Lung (tissue), 11 donors: ENCODE measurements at regions not wholly inside any gene's neighbourhood (a gene's known extent, or its start where the extent isn't known, plus 50 kb on each side); places are given as distances from the start of the nearest gene placed in this dataset.
A peak's percentile ranks its signal among the peaks of the same experiment; 100 is the strongest.

Experiments used
- ATAC-seq: fragments of 200-7000 bp; cut with Tn5 transposase; one replicate; pipeline ENCODE4 v1.9.1; 2020; ENCODE audit warnings: moderate number of reproducible peaks; ENCODE audit not compliant: insufficient read depth, low FRiP score
- DNase-seq, 3 donors: peaks; one replicate each; pipeline ENCODE4 v3.0.0-alpha.2; 2013 to 2017
- H3K27ac ChIP-seq, 2 donors: one replicate each; pipeline ENCODE4 v1.5.1; 2013; ENCODE audit warnings: mild to moderate bottlenecking in 2 of 2, moderate library complexity in 2 of 2, control low read depth in 1 of 2, inconsistent platforms in 1 of 2, low read depth in 1 of 2, low read length in 1 of 2
- H3K27me3 ChIP-seq, 3 donors: one replicate each; pipeline ENCODE4 v1.5.1; 2013; ENCODE audit warnings: low read length in 2 of 3; ENCODE audit not compliant: control insufficient read depth in 3 of 3, insufficient read depth in 3 of 3
- H3K36me3 ChIP-seq, 4 donors: one replicate each; pipeline ENCODE4 v1.5.1; 2013; ENCODE audit warnings: low read length in 4 of 4, mild to moderate bottlenecking in 1 of 4, moderate library complexity in 1 of 4; ENCODE audit not compliant: control insufficient read depth in 4 of 4, insufficient read depth in 4 of 4
- H3K4me1 ChIP-seq, 5 donors: one replicate each; pipeline ENCODE4 v1.5.1; 2013; ENCODE audit warnings: low read length in 5 of 5, mild to moderate bottlenecking in 2 of 5, moderate library complexity in 1 of 5; ENCODE audit not compliant: control insufficient read depth in 5 of 5, insufficient read depth in 5 of 5
- H3K4me3 ChIP-seq: one replicate; pipeline ENCODE4 v1.5.1; 2013; ENCODE audit warnings: mild to moderate bottlenecking, control low read depth, moderate library complexity
- H3K9ac ChIP-seq, 2 donors: one replicate each; pipeline ENCODE4 v1.5.1; 2013; ENCODE audit warnings: low read length in 2 of 2, control low read depth in 1 of 2; ENCODE audit not compliant: insufficient read depth in 1 of 2
- H3K9me3 ChIP-seq, 4 donors: one replicate each; pipeline ENCODE4 v1.5.1; 2013; ENCODE audit warnings: low read length in 3 of 4, mild to moderate bottlenecking in 1 of 4, moderate library complexity in 1 of 4; ENCODE audit not compliant: control insufficient read depth in 4 of 4, insufficient read depth in 3 of 4
- WGBS, 2 donors: extraction: QIAGEN DNeasy Blood & Tissue Kit; methylation state at CpG; one replicate each; pipeline ENCODE4 v1.1.7; 2013; 5-methylcytosine and 5-hydroxymethylcytosine counted together
- TF ChIP-seq, protein P1 (sequence below): IDR thresholded peaks from 2 replicates; pipeline ENCODE4 v1.5.1; 2012; ENCODE audit warnings: mild to moderate bottlenecking; ENCODE audit errors: control extremely low read depth, extremely low read depth
- donor health status: control.
- donor health status: control.
- donor health status: Bipolar disorder and iron deficiency.
- donor health status: healthy.
- donor health status: DM: yes; HTN: yes; CAD: no.

DNA sequence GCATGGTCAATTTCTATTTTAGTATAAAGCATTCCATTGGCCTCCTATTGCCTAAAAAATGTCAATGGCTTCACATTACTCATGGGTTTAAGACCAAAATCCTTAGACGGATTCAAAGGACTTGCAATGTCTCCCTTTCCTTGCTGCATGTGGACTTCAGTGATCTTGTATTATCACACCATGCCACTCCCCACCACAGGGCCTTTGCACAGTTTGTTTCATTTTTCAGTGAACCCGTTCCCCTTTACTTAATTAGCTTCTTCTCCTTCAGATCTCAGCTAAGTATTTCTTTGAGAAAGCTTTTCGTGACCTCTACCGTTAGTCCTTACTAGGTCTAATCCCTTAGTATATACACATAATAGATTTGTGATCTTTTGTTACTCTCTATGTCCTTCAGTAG, 269.7 kb downstream of the FAM76B start:
- Histone ChIP-seq H3K9ac (no peak overlapping the region), H3K27ac (no peak overlapping the region), H3K4me1 (peaks cover 0 to 25% (median 13%) of the 10 kb centered on the region in 5 donors), H3K36me3 (no peaks in the 10 kb centered on the region), H3K27me3 (no peaks in the 10 kb centered on the region), H3K4me3 (no peak overlapping the region), H3K9me3 (peaks cover 0 to 1% (median 0%) of the 10 kb centered on the region in 4 donors)
- no peak for ATAC-seq
- WGBS, 2 donors, result 97 to 99% methylated on average over 4 of the region's 4 CpGs
- TF ChIP-seq, protein P1, sequence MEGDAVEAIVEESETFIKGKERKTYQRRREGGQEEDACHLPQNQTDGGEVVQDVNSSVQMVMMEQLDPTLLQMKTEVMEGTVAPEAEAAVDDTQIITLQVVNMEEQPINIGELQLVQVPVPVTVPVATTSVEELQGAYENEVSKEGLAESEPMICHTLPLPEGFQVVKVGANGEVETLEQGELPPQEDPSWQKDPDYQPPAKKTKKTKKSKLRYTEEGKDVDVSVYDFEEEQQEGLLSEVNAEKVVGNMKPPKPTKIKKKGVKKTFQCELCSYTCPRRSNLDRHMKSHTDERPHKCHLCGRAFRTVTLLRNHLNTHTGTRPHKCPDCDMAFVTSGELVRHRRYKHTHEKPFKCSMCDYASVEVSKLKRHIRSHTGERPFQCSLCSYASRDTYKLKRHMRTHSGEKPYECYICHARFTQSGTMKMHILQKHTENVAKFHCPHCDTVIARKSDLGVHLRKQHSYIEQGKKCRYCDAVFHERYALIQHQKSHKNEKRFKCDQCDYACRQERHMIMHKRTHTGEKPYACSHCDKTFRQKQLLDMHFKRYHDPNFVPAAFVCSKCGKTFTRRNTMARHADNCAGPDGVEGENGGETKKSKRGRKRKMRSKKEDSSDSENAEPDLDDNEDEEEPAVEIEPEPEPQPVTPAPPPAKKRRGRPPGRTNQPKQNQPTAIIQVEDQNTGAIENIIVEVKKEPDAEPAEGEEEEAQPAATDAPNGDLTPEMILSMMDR, result no peak
- no peak for DNase-seq

DNA sequence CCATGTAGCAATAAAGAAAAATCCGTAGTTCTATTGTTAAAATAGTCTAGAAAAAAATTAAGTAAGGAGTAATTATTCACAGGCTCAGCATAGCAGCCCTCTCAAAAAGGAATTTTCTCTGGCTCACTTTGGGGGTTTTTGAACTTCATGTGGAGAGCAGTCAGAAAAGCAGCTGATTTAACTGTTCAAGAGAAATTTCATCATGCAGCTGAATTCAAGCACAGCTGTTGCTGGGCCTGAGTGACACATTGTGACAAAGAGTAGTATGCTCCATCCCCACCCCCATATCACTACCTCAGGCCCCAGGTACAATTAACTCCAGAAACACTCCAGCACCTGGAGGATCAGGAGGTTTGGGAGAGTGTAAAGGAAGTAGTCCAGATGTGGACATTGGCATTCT, 272.1 kb downstream of the FAM76B start:
- peaks cover 0 to 1% (median 0%) of the 10 kb centered on the region in 4 donors for H3K9me3 ChIP-seq
- no peaks in the 10 kb centered on the region for H3K36me3 ChIP-seq
- ATAC-seq (no peak), DNase-seq (peak; percentile 21 to 81 (median 61))
- H3K9ac ChIP-seq, result no peak overlapping the region
- H3K27me3 ChIP-seq, result no peaks in the 10 kb centered on the region
- H3K4me3 ChIP-seq, result no peak overlapping the region
- H3K4me1 ChIP-seq, result peaks cover 0 to 19% (median 6%) of the 10 kb centered on the region in 5 donors
- TF ChIP-seq, protein P1, result no peak
- no peak overlapping the region for H3K27ac ChIP-seq
- WGBS, 2 donors, result 68 to 85% methylated on average over 1 of the region's 1 CpG

DNA sequence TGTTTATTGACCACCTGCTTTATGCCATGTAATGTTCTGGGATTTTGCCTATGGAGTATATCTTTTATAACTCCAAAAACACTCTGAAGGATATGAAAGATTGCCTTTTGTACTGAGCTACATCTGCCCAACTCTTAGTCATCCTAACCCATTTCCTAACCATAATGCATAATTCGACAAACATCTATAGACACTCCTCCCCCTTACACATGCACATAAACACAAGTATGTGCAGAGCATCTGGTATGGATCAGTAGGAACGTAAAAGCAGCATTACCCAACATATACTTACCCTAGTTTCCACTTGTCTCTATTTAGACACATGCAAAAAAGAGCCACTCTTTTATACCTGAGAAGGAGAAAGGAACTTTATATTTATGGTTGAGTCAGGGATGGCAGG, 272.8 kb downstream of the FAM76B start:
- Histone ChIP-seq H3K27me3 (no peaks in the 10 kb centered on the region), H3K9ac (no peak overlapping the region), H3K4me3 (no peak overlapping the region), H3K9me3 (peaks cover 0 to 1% (median 0%) of the 10 kb centered on the region in 4 donors), H3K4me1 (peaks cover 0 to 24% (median 10%) of the 10 kb centered on the region in 5 donors), H3K36me3 (no peaks in the 10 kb centered on the region), H3K27ac (no peak overlapping the region)
- 82 to 86% methylated on average over 2 of the region's 2 CpGs for WGBS, 2 donors
- DNase-seq, result no peak
- no peak for ATAC-seq
- TF ChIP-seq, protein P1, result no peak

DNA sequence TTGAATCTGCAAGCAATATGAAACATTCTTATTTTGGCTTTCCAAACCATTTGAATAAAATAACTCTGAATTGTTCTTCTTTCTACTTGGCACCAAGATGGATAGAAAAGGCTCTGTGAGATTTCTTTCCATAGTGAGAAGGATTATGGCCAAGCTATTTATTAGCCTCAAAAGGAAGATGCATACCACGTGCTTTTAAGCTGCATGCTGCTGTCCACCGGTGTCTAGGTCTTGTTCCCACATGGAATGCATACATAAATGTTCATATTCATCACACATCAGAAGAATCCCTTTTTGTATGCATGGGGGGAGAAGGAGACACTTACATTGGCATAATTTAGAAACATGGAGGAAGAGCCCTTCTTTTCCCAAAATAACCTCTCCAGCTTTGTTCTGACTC, 273.4 kb downstream of the FAM76B start:
- H3K9me3 ChIP-seq, result peaks cover 0 to 1% (median 0%) of the 10 kb centered on the region in 4 donors
- 82 to 86% methylated on average over 2 of the region's 2 CpGs for WGBS, 2 donors
- no peak overlapping the region for H3K27ac ChIP-seq
- no peaks in the 10 kb centered on the region for H3K27me3 ChIP-seq
- H3K4me1 ChIP-seq, result peaks cover 0 to 24% (median 10%) of the 10 kb centered on the region in 5 donors
- H3K4me3 ChIP-seq, result no peak overlapping the region
- no peaks in the 10 kb centered on the region for H3K36me3 ChIP-seq
- TF ChIP-seq, protein P1, result no peak
- no peak overlapping the region for H3K9ac ChIP-seq
- no peak for ATAC-seq
- DNase-seq, result no peak
